Esophagus squamous epithelium (tissue), 5 donors: ENCODE measurements at regions not wholly inside any gene's neighbourhood (a gene's known extent, or its start where the extent isn't known, plus 50 kb on each side); places are given as distances from the start of the nearest gene placed in this dataset.
"Not testable (repeated sequence)": the region's sequence is repeated elsewhere in the genome, so short reads cannot be mapped to it uniquely, and the experiment has no call there.

Experiments
- DNase-seq: peaks from one replicate; lab custom pipeline; 2025; lab: John Stamatoyannopoulos, UW
- H3K27ac ChIP-seq, 4 donors: fragments of 200-600 bp; sonication (generic); one replicate each; pipeline ENCODE4 v1.5.1; 2016 to 2019; ENCODE audit warnings: mild to moderate bottlenecking in 1 of 4
- H3K27me3 ChIP-seq, 4 donors: fragments of 200-600 bp; sonication (generic); 1 replicate in 3 of 4; 2 replicates in 1 of 4; pipeline versions ENCODE4 v1.5.1 to v1.6.0; 2017 to 2021; ENCODE audit warnings: antibody characterized with exemption in 1 of 4
- H3K36me3 ChIP-seq, 3 donors: fragments of 200-600 bp; sonication (generic); one replicate each; pipeline ENCODE4 v1.5.1; 2016 to 2019
- H3K4me1 ChIP-seq, 3 donors: fragments of 200-600 bp; sonication (generic); one replicate each; pipeline ENCODE4 v1.5.1; 2017 to 2019
- H3K4me3 ChIP-seq, 4 donors: fragments of 200-600 bp; sonication (generic); 1 replicate in 3 of 4; 2 replicates in 1 of 4; pipeline ENCODE4 v1.5.1; 2016 to 2019; ENCODE audit warnings: mild to moderate bottlenecking in 2 of 4, moderate library complexity in 1 of 4
- H3K9me3 ChIP-seq, 3 donors: fragments of 200-600 bp; sonication (generic); one replicate each; pipeline ENCODE4 v1.5.1; 2016 to 2019
- POLR2A ChIP-seq, 4 donors: fragments of 450-650 bp; IDR thresholded peaks; one replicate each; pipeline ENCODE4 v1.6.1; 2017; ENCODE audit warnings: antibody characterized with exemption in 4 of 4, mild to moderate bottlenecking in 4 of 4, moderate library complexity in 3 of 4
- WGBS, 2 donors: methylation state at CpG; one replicate each; pipeline ENCODE4 v1.1.5; 2018; 5-methylcytosine and 5-hydroxymethylcytosine counted together
- intact Hi-C: fragments of 100-400 bp; cut with DNase I; formaldehyde crosslinking; loops from one replicate; pipeline ENCODE4 v1.15.0; 2022
- TF ChIP-seq, protein P1 (sequence below), 6 experiments: fragments of 450-650 bp in 4 of 6; fragments of 200-600 bp in 2 of 6; sonication (generic) in 2 of 6; IDR thresholded peaks; one replicate each; pipeline ENCODE4 v1.5.1; 2016 to 2019; ENCODE audit warnings: antibody characterized with exemption in 6 of 6, mild to moderate bottlenecking in 4 of 6, moderate library complexity in 4 of 6
- donor health status: DM: yes; HTN: yes; CAD: no.

DNA sequence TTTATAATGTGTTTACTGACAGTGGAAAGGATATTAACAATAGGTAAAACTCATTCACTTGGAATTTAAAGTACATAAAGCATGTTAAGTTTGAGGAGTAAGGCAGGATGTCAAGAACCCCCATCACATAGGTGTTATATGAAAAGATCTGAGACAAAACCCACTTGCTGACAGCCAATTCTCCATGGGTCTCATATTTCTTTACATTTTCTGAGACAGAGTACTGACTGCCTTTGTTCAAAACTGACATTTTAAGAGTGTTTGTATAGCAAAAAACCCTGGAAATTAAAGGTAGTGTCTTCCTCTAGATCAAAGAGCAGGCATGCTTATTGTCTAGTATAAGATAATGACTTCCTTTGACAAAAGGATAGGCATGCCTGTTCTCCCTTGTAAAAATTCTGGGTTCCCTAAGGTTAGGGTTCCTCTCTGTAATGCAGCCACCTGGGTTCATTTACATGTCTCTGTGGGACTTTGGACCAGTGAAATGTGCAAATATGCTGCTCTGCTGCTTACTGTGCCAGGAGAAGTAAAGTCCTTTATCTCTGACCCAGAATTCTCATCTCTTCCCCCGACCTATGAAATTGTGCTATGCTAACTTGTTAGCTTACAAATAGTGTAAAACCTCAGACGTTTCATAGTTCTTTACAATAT, 123.6 kb downstream of the PCDH18 start:
- no peak overlapping the region for H3K27ac ChIP-seq
- no peak overlapping the region for H3K4me3 ChIP-seq
- H3K4me1 ChIP-seq, result no peaks in the 10 kb centered on the region
- 53 to 83% methylated on average over 2 of the region's 2 CpGs for WGBS, 2 donors
- intact Hi-C loops, result no loop called here
- no peaks in the 10 kb centered on the region for H3K9me3 ChIP-seq
- TF ChIP-seq, protein P1, sequence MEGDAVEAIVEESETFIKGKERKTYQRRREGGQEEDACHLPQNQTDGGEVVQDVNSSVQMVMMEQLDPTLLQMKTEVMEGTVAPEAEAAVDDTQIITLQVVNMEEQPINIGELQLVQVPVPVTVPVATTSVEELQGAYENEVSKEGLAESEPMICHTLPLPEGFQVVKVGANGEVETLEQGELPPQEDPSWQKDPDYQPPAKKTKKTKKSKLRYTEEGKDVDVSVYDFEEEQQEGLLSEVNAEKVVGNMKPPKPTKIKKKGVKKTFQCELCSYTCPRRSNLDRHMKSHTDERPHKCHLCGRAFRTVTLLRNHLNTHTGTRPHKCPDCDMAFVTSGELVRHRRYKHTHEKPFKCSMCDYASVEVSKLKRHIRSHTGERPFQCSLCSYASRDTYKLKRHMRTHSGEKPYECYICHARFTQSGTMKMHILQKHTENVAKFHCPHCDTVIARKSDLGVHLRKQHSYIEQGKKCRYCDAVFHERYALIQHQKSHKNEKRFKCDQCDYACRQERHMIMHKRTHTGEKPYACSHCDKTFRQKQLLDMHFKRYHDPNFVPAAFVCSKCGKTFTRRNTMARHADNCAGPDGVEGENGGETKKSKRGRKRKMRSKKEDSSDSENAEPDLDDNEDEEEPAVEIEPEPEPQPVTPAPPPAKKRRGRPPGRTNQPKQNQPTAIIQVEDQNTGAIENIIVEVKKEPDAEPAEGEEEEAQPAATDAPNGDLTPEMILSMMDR (IDR thresholded peaks at IDR 0.05), result no peak
- TF ChIP-seq POLR2A (IDR thresholded peaks at IDR 0.05), result no peak
- no peaks in the 10 kb centered on the region for H3K27me3 ChIP-seq
- no peak for DNase-seq
- H3K36me3 ChIP-seq, result no peaks in the 10 kb centered on the region

DNA sequence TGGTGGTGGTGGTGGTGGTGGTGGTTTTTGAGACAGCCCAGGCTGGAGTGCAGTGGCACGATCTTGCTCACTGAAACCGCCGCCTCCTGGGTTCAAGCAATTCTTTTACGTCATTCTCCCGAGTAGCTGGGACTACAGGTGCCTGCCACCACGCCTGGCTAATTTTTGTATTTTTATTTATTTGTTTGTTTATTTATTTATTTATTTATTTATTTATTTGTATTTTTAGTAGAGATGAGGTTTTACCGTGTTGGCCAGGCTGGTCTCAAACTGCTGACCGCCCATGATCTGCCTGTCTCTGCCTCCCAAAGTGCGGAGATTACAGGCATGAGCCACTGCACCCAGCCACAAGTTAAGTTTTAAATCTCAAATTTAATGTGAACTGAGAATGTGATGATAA, 126.5 kb downstream of the PCDH18 start:
- H3K4me1 ChIP-seq, H3K9me3 ChIP-seq, H3K36me3 ChIP-seq, DNase-seq, H3K27me3 ChIP-seq, intact Hi-C loops, H3K4me3 ChIP-seq, H3K27ac ChIP-seq: not testable (repeated sequence)
- 94 to 95% methylated on average over 9 of the region's 9 CpGs for WGBS, 2 donors

DNA sequence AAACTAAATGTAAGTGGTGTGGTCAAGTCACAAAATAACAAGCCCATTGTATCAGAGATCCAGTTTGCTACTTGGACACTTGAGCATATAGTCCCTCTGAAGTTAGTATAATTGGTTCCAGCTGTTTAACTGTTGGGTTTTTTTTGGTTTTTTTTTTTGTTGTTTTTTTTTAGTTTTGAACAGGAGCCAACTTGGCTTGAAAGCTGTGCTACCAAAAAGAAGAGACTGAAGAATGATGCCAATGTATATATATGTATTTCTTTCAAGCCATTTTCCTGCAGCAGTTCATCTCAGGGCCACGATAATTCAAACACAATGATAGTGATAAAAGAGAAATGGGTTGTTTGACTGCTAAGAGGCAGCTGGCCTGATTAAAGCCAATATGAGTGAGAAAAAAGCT, 138.3 kb downstream of the PCDH18 start:
- H3K4me3 ChIP-seq, result no peak overlapping the region
- no peak for DNase-seq
- H3K4me1 ChIP-seq, result peaks cover 0 to 3% (median 0%) of the 10 kb centered on the region in 3 donors
- whole genome bisulfite sequencing, 2 donors, result 41 to 55% methylated on average over 1 of the region's 1 CpG
- H3K27ac ChIP-seq, result no peak overlapping the region
- no peaks in the 10 kb centered on the region for H3K27me3 ChIP-seq
- H3K9me3 ChIP-seq, result no peaks in the 10 kb centered on the region
- intact Hi-C loops, result no loop called here
- H3K36me3 ChIP-seq, result no peaks in the 10 kb centered on the region
- TF ChIP-seq, protein P1 (IDR thresholded peaks at IDR 0.05), result no peak
- TF ChIP-seq POLR2A (IDR thresholded peaks at IDR 0.05), result no peak

DNA sequence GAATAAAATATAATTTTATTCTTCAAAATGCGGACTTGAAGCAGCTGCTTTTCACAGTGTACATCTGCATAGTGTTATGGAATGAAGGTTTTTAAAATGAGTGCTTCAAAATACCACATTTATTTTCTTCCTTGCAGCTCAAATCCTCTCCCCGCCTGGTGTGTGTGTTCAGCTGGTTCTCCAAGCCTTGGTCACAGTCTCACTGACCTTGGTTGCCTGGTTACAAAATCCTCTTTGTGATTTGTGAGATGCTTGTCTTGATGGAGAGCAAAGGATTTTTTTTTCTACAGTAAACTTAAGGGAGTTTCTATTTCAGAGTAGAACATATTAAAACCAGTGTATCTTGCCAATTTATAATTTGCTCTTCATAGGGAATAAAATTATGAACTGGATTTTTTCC, 139.2 kb downstream of the PCDH18 start:
- Histone ChIP-seq H3K36me3 (no peaks in the 10 kb centered on the region), H3K4me3 (no peak overlapping the region), H3K4me1 (peaks cover 0 to 3% (median 0%) of the 10 kb centered on the region in 3 donors), H3K27ac (no peak overlapping the region), H3K27me3 (no peaks in the 10 kb centered on the region), H3K9me3 (no peaks in the 10 kb centered on the region)
- intact Hi-C loops, result no loop called here
- no peak for TF ChIP-seq POLR2A (IDR thresholded peaks at IDR 0.05)
- TF ChIP-seq, protein P1 (IDR thresholded peaks at IDR 0.05), result no peak
- 52 to 53% methylated on average over 2 of the region's 2 CpGs for WGBS, 2 donors
- DNase-seq, result no peak

DNA sequence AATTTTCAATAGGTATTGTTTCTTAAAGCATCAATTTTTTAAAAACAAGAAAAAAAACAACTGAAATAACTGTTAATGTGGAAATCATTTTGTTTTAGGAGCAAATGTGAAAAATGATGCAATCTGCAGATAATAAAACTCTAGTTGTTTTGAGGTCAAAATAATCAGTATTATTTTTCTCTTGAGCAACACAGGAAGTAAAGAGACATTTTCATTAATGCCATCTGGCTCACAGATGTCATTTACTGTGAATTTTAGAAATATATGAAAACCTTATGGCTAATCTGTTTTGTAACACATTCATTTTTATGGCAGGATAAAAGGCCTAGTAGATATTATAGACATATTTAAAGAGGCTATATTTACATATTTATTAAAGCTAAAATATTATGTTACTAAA, 141.6 kb downstream of the PCDH18 start:
- peaks cover 0 to 3% (median 0%) of the 10 kb centered on the region in 3 donors for H3K4me1 ChIP-seq
- no peaks in the 10 kb centered on the region for H3K36me3 ChIP-seq
- intact Hi-C loops, result no loop called here
- no peaks in the 10 kb centered on the region for H3K9me3 ChIP-seq
- H3K4me3 ChIP-seq, result no peak overlapping the region
- TF ChIP-seq POLR2A (IDR thresholded peaks at IDR 0.05), result no peak
- TF ChIP-seq, protein P1 (IDR thresholded peaks at IDR 0.05), result no peak
- no peak for DNase-seq
- no peak overlapping the region for H3K27ac ChIP-seq
- H3K27me3 ChIP-seq, result no peaks in the 10 kb centered on the region
